GM18907 (cell line): ENCODE measurements at regions not wholly inside any gene's neighbourhood (a gene's known extent, or its start where the extent isn't known, plus 50 kb on each side); places are given as distances from the start of the nearest gene placed in this dataset.

Source experiments
- ATAC-seq: cut with Tn5 transposase; IDR thresholded peaks from one replicate; pipeline ENCODE4 v1.9.1; 2021; ENCODE audit warnings: mild to moderate bottlenecking, moderate library complexity; ENCODE audit not compliant: unreplicated experiment

DNA sequence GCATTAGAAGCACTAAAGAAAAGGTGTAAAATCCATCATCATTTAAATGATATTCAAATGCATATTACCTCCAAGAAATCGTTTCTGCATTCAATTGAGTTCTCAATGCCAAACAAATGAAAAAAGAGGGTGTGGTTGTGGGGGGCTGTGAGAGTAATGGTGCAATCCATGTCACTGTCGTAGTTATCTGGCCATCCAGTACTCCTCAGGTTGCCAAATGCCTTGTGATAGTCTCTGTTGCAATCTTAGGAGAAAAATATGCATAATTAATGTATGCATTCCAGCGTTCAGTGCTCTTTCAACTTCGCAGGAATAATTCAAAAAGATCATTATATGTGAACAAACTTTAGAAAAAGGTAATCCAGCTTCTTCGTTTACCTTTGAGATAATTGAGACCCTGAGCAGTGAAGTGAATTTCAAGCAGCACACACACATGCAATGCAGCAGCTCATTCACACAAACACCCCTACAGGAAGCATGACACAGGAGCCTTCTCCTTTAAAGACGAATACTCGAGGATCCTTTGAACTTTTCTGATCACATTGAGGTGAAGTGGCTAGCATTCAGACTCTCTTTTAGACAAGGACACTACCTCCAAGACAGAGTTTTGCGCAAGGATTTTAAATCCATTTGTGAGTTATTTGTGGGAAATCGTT is 73.4 kb downstream of the OR13A1 start:
- no peak for ATAC-seq

DNA sequence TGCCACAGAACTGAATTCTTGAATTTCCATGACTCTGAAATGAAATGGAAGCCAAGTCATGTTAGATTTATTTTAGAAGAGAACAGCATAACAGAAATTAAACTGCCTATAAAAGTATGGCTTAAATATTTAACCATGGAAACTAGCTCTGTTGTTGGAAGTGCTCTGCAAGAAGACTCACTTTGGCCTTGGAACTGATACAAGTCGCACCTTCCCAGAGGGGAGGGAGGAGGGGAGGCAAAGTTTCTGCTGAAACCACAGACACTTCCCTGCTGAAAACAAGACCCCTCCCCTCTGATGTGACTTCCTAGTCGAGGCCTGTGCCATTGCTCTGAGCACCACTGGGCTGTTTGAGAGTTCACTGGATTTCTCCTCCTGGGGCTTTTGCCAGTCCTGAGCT is 72.1 kb downstream of the OR13A1 start:
- ATAC-seq, result no peak

DNA sequence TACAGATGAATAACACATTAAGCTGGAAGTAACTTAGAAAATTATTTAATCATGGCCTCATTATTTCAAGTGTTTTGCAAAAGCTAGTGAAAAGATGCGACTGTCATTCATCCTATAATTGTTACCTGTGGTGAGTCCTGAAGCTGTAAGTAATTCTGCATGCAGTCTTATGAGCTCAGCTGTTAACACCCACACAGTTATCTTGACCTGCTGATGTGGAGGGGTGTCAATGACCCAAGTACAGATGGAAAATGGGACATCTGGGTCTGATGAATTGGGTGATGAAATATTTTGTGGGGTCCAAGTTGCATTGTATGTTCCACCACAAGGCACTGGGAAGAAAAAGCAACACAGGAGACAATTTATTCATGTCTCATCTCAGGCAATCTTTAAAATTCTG is 68.9 kb downstream of the OR13A1 start:
- ATAC-seq, result no peak

DNA sequence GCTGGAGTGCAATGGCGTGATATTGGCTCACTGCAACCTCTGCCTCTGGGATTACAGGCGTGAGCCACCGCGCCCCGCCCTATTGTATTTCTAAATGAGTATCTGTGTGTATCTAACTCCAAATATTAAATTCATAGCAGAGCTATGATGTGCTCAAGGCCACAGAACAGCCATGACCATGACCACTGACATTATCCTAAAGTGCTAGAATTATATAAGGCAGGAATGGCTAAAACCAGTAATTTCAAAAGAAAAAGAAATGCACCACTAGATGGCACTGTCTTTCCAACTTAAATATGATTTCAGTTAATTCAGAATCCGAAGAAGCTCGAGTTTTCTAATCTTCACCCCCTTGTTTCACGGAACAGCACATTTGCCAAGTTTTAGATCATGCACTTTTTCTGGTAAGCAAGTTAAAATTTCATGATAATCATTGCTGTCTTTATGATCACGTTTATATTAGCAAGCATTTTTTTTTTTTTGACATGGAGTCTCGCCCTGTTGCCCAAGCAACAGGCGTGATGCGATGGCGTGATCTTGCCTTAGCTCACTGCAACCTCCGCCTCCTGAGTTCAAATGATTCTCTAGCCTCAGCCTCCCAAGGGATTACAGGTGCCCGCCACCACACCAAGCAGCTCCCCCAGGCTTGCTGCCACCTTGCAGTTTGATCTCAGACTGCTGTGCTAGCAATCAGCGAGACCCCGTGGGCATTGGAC is 65.3 kb downstream of the OR13A1 start:
- peak; percentile 93 for ATAC-seq

DNA sequence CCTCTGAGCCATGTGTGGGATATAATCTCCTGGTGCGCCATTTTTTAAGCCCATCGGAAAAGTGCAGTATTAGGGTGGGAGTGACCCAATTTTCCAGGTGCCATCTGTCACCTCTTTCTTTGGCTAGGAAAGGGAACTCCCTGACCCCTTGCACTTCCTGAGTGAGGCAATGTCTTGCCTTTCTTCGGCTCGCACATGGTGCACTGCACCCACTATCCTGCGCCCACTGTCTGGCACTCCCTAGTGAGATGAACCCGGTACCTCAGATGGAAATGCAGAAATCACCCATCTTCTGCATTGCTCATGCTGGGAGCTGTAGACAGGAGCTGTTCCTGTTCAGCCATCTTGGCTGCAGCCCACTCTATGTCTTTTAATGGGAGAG is 64.7 kb downstream of the OR13A1 start:
- peak; percentile 15 for ATAC-seq
